ENCODE measurements at regions not wholly inside any gene's neighbourhood (a gene's known extent, or its start where the extent isn't known, plus 50 kb on each side); places are given as distances from the start of the nearest gene placed in this dataset.

- TF ChIP-seq SALL2 (CRISPR knock-in tag; IDR thresholded peaks at IDR 0.05) (no peak), NONO (IDR thresholded peaks at IDR 0.05) (no peak), NONO (CRISPR knock-in tag; conservative IDR thresholded peaks at IDR 0.05) (no peak), HCFC1 (IDR thresholded peaks at IDR 0.05; ENCODE audit: low read depth, low read length) (no peak), POLR2AphosphoS5 (IDR thresholded peaks at IDR 0.05; ENCODE audit: low read depth, low read length) (no peak), HDAC1 (CRISPR knock-in tag; IDR thresholded peaks at IDR 0.05) (no peak)
These were observed 73.6 kb upstream of the SALL3 start for GRCh38 chr18:78906066-78906465.

Measured in HepG2 (cell line).